Astrocyte of the cerebellum (primary cell): ENCODE measurements at regions not wholly inside any gene's neighbourhood (a gene's known extent, or its start where the extent isn't known, plus 50 kb on each side); places are given as distances from the start of the nearest gene placed in this dataset.
"Not testable (repeated sequence)": the region's sequence is repeated elsewhere in the genome, so short reads cannot be mapped to it uniquely, and the experiment has no call there.

Experiments
- DNase-seq: peaks from one replicate; pipeline ENCODE4 v3.0.0-alpha.2; 2011; ENCODE audit warnings: low read depth
- H3K4me3 ChIP-seq: 2 replicates; pipeline ENCODE4 v1.5.1; 2011; ENCODE audit warnings: mild to moderate bottlenecking, low read depth, low read length, moderate library complexity
- CTCF ChIP-seq: IDR thresholded peaks from 2 replicates; pipeline ENCODE4 v1.5.1; 2012; ENCODE audit warnings: low read length, low read depth, moderate library complexity, mild to moderate bottlenecking; ENCODE audit errors: missing control alignments
- in situ Hi-C: cut with HindIII; loops from 2 replicates; pipeline ENCODE4 v1.10.0; 2017; ENCODE audit warnings: low sequenced_read_pairs

- in situ Hi-C loops: no loop called here
- no peak for TF ChIP-seq CTCF
- no peak overlapping the region for H3K4me3 ChIP-seq
- no peak for DNase-seq
Measured at GRCh38 chr4:13733817-13734216, 106.3 kb upstream of the BOD1L1 start.

GRCh38 chr4:13750594-13750993 is 123.1 kb upstream of the BOD1L1 start:
- DNase-seq: no peak
- in situ Hi-C loops: no loop called here
- H3K4me3 ChIP-seq: no peak overlapping the region
- no peak for TF ChIP-seq CTCF

GRCh38 chr4:13761581-13761980 is 134.1 kb upstream of the BOD1L1 start:
- in situ Hi-C loops, H3K4me3 ChIP-seq, DNase-seq: not testable (repeated sequence)

- TF ChIP-seq CTCF: no peak
- no peak for DNase-seq
- in situ Hi-C loops: no loop called here
- no peak overlapping the region for H3K4me3 ChIP-seq
Measured at GRCh38 chr4:13762130-13762529, 134.6 kb upstream of the BOD1L1 start.

GRCh38 chr4:13763707-13764106 is 136.2 kb upstream of the BOD1L1 start:
- no peak overlapping the region for H3K4me3 ChIP-seq
- no peak for TF ChIP-seq CTCF
- in situ Hi-C loops: no loop called here
- no peak for DNase-seq

- no peak for DNase-seq
- TF ChIP-seq CTCF: no peak
- H3K4me3 ChIP-seq: no peak overlapping the region
- in situ Hi-C loops: no loop called here
Measured at GRCh38 chr4:13765539-13765938, 138.0 kb upstream of the BOD1L1 start.

GRCh38 chr4:13766761-13767540 is 139.4 kb upstream of the BOD1L1 start:
- no peak for DNase-seq
- no peak overlapping the region for H3K4me3 ChIP-seq
- no peak for TF ChIP-seq CTCF
- in situ Hi-C loops: no loop called here
